A549 (cell line): ENCODE measurements at regions not wholly inside any gene's neighbourhood (a gene's known extent, or its start where the extent isn't known, plus 50 kb on each side); places are given as distances from the start of the nearest gene placed in this dataset.

Experiments used
- BHLHE40 ChIP-seq: IDR thresholded peaks from 2 replicates; pipeline ENCODE4 v1.6.1; 2012; ENCODE audit warnings: low read depth, low read length, inconsistent platforms
- CHD4 ChIP-seq: fragments of 200-600 bp; sonication (generic); IDR thresholded peaks from 2 replicates; pipeline ENCODE4 v1.6.1; 2016; ENCODE audit warnings: antibody characterized with exemption, mild to moderate bottlenecking, borderline replicate concordance
- EP300 ChIP-seq, 2 experiments: fragments of >200 bp; sonication (Bioruptor Twin); formaldehyde crosslinking; IDR thresholded peaks; 2 replicates in 1 of 2; 3 replicates in 1 of 2; pipeline ENCODE4 v1.6.1; 2016 to 2017
- ESRRA ChIP-seq: fragments of 150-350 bp; IDR thresholded peaks from 2 replicates; pipeline ENCODE4 v1.6.1; 2014; ENCODE audit warnings: mild to moderate bottlenecking, low read length, borderline replicate concordance
- JUN ChIP-seq, 2 experiments: fragments of >200 bp; sonication (Bioruptor Twin); formaldehyde crosslinking; IDR thresholded peaks; 2 replicates in 1 of 2; 3 replicates in 1 of 2; pipeline ENCODE4 v1.6.1; 2016 to 2017
- POLR2A ChIP-seq: IDR thresholded peaks from 2 replicates; pipeline ENCODE4 v1.6.1; 2012; ENCODE audit warnings: mild to moderate bottlenecking, low read length
- RAD21 ChIP-seq, 2 experiments: fragments of >200 bp in 1 of 2; sonication (Bioruptor Twin) in 1 of 2; formaldehyde crosslinking in 1 of 2; IDR thresholded peaks in 1 of 2; conservative IDR thresholded peaks in 1 of 2; 2 replicates in 1 of 2; 3 replicates in 1 of 2; pipeline ENCODE4 v1.6.1; 2012 to 2018; ENCODE audit warnings: inconsistent platforms in 1 of 2
- RFX5 ChIP-seq: fragments of 450-650 bp; IDR thresholded peaks from 2 replicates; pipeline ENCODE4 v1.7.1; 2014; ENCODE audit warnings: antibody characterized with exemption, mild to moderate bottlenecking, moderate library complexity
- TF ChIP-seq, protein P1 (sequence below): fragments of 200-600 bp; sonication (generic); IDR thresholded peaks from 2 replicates; pipeline ENCODE4 v1.6.1; 2016; ENCODE audit warnings: antibody characterized with exemption, mild to moderate bottlenecking, moderate library complexity
- TF ChIP-seq, protein P2 (sequence below): fragments of >200 bp; sonication (Bioruptor Twin); formaldehyde crosslinking; IDR thresholded peaks from 3 replicates; pipeline ENCODE4 v1.5.1; 2016

DNA sequence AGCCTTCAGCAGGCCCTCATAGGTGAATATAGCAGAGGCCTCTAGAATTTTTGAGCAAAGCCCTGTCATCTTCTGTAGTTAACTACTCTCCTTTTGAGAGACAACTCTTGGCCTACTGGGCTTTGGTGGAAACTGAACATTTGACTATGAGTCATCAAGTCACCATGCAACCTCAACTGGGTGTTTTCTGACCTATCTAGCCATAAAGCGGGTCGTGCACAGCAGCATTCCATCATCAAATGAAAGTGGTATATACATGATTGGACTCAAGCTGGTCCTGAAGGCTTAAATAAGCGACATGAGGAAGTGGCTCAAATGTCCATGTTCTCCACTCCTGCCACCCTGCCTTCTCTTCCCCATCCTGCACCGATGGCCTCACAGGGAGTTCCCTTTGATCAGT, 1115.5 kb downstream of the TAF11L14 start:
- TF ChIP-seq POLR2A (no peak), EP300 (IDR thresholded peaks at IDR 0.05) (no peak), RFX5 (no peak), JUN (IDR thresholded peaks at IDR 0.05) (no peak), ESRRA (no peak), CHD4 (no peak), RAD21 (conservative IDR thresholded peaks at IDR 0.05 in 1 of 2, IDR thresholded peaks at IDR 0.05 in 1 of 2) (no peak), BHLHE40 (no peak)
- TF ChIP-seq, protein P1, sequence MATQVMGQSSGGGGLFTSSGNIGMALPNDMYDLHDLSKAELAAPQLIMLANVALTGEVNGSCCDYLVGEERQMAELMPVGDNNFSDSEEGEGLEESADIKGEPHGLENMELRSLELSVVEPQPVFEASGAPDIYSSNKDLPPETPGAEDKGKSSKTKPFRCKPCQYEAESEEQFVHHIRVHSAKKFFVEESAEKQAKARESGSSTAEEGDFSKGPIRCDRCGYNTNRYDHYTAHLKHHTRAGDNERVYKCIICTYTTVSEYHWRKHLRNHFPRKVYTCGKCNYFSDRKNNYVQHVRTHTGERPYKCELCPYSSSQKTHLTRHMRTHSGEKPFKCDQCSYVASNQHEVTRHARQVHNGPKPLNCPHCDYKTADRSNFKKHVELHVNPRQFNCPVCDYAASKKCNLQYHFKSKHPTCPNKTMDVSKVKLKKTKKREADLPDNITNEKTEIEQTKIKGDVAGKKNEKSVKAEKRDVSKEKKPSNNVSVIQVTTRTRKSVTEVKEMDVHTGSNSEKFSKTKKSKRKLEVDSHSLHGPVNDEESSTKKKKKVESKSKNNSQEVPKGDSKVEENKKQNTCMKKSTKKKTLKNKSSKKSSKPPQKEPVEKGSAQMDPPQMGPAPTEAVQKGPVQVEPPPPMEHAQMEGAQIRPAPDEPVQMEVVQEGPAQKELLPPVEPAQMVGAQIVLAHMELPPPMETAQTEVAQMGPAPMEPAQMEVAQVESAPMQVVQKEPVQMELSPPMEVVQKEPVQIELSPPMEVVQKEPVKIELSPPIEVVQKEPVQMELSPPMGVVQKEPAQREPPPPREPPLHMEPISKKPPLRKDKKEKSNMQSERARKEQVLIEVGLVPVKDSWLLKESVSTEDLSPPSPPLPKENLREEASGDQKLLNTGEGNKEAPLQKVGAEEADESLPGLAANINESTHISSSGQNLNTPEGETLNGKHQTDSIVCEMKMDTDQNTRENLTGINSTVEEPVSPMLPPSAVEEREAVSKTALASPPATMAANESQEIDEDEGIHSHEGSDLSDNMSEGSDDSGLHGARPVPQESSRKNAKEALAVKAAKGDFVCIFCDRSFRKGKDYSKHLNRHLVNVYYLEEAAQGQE, result no peak
- TF ChIP-seq, protein P2, sequence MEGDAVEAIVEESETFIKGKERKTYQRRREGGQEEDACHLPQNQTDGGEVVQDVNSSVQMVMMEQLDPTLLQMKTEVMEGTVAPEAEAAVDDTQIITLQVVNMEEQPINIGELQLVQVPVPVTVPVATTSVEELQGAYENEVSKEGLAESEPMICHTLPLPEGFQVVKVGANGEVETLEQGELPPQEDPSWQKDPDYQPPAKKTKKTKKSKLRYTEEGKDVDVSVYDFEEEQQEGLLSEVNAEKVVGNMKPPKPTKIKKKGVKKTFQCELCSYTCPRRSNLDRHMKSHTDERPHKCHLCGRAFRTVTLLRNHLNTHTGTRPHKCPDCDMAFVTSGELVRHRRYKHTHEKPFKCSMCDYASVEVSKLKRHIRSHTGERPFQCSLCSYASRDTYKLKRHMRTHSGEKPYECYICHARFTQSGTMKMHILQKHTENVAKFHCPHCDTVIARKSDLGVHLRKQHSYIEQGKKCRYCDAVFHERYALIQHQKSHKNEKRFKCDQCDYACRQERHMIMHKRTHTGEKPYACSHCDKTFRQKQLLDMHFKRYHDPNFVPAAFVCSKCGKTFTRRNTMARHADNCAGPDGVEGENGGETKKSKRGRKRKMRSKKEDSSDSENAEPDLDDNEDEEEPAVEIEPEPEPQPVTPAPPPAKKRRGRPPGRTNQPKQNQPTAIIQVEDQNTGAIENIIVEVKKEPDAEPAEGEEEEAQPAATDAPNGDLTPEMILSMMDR, result no peak
